NCI-H1105 (cell line): ENCODE measurements at regions not wholly inside any gene's neighbourhood (a gene's known extent, or its start where the extent isn't known, plus 50 kb on each side); places are given as distances from the start of the nearest gene placed in this dataset.

ENCODE experiments used
- DNase-seq: peaks from one replicate; lab custom pipeline; 2025; lab: John Stamatoyannopoulos, UW

GRCh38 chr12:105931762-105932570, 206.8 kb downstream of the NUAK1 start:
- no peak for DNase-seq

GRCh38 chr12:105933671-105934665, 204.8 kb downstream of the NUAK1 start:
- DNase-seq = no peak

DNA sequence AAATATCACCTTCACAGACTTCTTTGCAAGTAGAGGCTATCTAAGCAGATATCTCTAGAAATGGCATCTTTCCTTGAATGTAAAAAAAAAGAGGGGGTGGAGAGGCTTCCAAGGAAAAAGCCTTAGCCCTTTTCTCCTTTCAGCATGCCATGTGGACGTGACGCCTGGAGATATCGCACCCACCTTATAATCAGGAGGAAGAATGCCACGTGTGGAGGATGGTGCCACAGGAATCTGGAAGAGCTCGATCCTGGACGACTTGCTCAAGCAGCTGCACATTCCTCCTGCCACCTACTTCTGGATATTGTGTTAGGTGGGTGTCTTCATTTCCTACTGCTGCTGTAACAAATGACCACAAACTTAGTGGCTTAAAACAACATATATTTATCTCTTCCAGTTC, 203.6 kb downstream of the NUAK1 start:
- DNase-seq = no peak

DNA sequence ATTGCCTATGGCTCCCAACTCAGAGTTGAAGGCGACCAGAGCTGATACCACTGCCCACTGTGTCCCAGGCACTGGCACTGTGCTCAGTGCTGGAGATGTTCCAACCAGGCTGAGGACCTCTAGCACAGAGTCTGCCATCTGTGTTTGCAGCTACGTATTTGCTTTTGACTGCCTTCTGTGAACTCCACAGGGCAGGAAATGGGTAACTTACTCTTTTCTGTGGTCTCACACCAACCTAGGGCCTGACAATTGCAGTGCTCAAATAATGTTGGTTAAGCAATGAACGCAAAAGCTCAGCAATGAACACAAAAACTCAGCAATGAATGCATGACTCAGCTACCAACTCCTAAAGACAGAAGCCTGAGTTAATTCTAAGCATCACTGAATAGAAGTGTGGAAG, 202.8 kb downstream of the NUAK1 start:
- no peak for DNase-seq

- DNase-seq = no peak
These were observed 202.3 kb downstream of the NUAK1 start for GRCh38 chr12:105936496-105936895.

DNA sequence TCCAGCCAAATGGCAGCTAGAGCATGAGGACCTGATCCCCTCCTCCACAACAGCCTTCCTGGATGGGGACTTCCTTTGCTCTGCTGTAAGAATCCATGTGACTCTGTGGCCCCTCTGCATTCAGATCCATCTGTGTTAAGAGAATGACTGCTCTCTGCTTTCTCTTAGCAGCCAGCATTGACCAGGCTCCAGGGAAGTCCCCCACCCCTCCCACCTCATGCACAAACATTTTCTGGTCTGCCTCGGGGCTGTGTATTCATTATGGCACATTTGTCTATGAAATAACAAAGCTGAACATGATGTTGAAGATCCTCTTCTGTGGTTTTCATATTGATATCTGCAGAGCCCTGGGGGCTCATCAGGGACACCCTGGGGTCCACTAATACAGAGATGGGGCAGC, 201.7 kb downstream of the NUAK1 start:
- no peak for DNase-seq

- no peak for DNase-seq
These were observed 199.5 kb downstream of the NUAK1 start for GRCh38 chr12:105939181-105939721.

DNA sequence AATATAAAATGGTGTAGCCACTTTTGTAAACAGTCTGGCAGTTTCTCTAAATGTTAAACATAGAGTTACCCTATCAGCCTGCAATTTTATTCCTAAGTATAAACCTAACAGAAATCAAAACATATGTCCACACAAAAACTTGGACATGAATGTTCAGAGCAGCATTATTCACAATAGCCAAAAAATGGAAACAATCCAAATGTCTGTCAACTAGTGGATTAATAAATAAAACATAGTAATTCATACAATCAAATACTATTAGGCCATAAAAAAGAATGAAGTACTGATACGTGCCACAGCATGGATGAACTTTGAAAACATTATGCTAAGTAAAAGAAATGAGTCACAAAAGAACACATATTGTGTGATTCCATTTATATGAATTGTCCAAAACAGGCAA, 196.5 kb downstream of the NUAK1 start:
- DNase-seq = no peak

DNA sequence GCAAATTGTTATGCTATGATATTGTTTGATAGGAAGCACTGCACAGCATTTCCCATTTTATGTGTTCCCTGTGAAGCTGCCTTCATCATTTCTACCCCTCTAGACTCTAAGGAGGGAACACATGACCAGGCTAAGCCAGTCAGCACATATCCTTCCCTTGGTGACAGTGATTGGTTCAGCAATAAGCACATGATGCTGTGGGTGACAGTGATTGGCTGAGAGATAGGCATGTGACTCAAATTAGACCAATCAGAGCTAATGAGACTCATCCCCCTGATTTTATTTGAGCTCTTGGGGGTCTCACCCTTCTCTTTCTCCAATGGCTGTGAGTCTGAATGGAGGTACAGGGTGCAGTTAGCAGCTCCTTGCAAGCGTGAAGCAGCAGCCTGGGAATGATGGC, 195.2 kb downstream of the NUAK1 start:
- no peak for DNase-seq

DNA sequence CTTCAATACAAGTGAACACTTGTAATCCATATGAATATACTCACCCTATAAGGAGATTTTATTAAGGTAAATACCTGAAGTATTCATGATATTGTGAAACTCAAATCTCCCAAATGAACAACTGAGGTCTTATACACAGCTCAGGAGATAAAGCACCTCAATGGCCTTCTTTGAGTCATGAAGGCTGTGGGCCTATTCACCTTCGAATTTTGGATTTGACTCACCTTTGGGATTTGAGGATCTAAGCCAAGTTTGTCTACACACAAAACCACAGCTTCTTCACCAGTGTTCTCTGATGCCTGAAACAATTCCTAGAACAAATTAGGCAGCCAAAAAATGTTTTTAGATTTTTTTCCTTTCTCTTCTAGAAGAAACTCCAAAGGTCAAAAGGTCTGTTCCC, 194.1 kb downstream of the NUAK1 start:
- DNase-seq = no peak

GRCh38 chr12:105945880-105946279, 192.9 kb downstream of the NUAK1 start:
- no peak for DNase-seq

GRCh38 chr12:105946493-105946901, 192.3 kb downstream of the NUAK1 start:
- DNase-seq = no peak

DNA sequence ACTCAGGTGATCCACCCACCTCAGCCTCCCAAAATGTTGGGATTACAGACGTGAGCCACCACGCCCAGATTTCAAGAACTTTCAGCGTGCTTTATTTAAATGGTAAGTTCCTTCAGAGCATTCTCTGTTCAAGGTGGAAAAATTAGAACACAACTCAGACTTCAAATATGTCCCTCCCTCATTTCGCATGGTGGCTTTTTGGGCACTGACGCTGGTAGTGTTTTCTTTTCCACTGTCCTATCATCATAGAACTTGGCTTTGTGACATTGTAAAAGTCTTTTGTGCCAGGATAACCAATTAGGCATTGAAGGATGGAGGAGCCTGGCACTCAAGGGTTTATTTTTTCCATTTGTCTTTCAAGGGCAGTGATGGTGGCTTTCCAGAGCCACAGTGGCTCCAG, 190.8 kb downstream of the NUAK1 start:
- no peak for DNase-seq

DNA sequence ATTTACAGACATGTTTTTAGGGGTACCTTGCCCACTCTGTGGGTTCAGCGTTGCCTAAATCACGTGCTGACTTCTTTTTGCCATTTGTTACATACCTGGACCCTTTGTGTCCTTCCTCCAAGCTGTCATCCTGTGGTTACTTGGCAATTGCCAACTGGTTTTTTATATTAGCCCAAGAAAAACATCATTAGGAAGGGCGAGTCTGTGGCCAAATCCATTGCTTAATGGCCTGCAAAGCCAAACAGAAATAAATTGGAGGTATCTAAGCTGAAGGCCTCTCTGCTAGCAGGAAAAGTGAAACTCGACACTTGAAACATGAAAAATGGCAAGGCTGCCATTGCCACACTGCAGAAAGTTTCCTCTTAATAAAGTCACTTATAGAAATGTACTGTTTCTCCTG, 190.4 kb downstream of the NUAK1 start:
- DNase-seq = no peak

DNA sequence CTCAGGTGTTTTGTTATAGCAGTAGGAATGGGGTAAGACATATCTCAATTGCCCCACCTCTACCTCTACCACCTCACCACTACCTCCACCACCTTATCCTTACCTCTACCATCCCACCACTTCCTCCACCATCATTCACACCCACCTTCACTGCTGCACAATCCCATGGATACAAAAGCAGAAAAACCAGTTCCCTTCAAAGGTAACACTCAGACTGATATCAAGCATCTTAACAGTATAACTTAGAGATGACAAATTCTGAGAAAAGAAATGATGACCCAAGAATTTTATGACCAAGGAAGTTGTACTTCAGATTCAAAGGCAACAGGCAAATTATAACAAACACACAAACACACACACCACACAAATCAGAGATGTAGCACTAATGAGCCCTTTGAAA, 189.4 kb downstream of the NUAK1 start:
- DNase-seq = no peak

- no peak for DNase-seq
These were observed 187.0 kb downstream of the NUAK1 start for GRCh38 chr12:105951732-105952131.

GRCh38 chr12:105954951-105955931, 183.5 kb downstream of the NUAK1 start:
- DNase-seq = no peak

DNA sequence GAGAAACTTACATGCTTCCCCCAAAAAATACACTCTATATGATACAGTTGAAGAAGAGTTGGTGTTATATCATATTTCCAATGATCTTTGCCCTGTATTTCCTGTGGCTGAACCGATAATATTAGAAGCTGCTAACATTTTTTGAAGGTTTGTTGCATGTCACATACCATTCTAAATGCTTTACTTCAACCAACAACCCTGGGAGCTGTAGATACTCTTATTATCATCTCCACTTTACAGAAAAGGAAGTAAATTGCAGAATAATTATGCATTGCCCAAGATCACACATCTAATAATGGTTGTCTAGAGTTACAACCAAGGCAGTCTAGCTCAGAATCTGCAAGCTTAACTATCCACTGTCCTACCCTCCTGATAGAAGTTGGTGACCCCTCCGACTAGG, 182.8 kb downstream of the NUAK1 start:
- no peak for DNase-seq

- no peak for DNase-seq
These were observed 181.9 kb downstream of the NUAK1 start for GRCh38 chr12:105956662-105957457.

- DNase-seq = no peak
These were observed 178.3 kb downstream of the NUAK1 start for GRCh38 chr12:105960319-105961083.
